ENCODE measurements at regions not wholly inside any gene's neighbourhood (a gene's known extent, or its start where the extent isn't known, plus 50 kb on each side); places are given as distances from the start of the nearest gene placed in this dataset.

GRCh38 chr4:31160146-31160545, 440.0 kb downstream of the PCDH7 start:
- TF ChIP-seq GATA2 (IDR thresholded peaks at IDR 0.05; ENCODE audit: low read depth, low read length) (no peak), GATA3 (IDR thresholded peaks at IDR 0.05; ENCODE audit: low read depth, low read length) (no peak)

Data from SH-SY5Y (cell line).